Loucy (cell line): ENCODE measurements at regions not wholly inside any gene's neighbourhood (a gene's known extent, or its start where the extent isn't known, plus 50 kb on each side); places are given as distances from the start of the nearest gene placed in this dataset.

Experiments used
- EZH2phosphoT487 ChIP-seq: fragments of 200-600 bp; IDR thresholded peaks from 2 replicates; pipeline ENCODE4 v1.6.1; 2018; ENCODE audit warnings: antibody characterized with exemption, mild to moderate bottlenecking, moderate library complexity, borderline replicate concordance
- TF ChIP-seq, protein P1 (sequence below): fragments of 200-600 bp; sonication (generic); conservative IDR thresholded peaks from 2 replicates; pipeline ENCODE4 v1.5.1; 2014; ENCODE audit warnings: mild to moderate bottlenecking, antibody characterized with exemption, low read length

DNA sequence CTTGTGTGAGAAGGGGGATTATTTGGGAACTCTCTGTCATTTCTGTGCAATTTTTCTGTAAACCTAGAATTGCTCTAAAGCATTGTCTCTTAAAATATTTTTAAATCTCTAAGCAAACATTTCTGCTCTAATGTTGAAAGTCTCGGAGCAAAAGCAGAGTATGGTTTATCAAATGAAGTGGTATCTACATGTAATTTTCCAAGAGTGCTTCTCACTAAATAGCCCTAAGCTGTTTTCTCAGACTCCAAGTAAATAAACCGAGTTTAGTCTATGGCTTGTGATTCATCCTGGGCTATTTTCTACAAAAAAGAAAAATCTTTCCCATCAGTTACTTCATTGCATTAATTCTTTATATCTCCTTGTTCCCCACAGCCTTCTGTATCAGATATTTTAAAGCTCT, 90.8 kb downstream of the METTL4 start:
- TF ChIP-seq, protein P1, sequence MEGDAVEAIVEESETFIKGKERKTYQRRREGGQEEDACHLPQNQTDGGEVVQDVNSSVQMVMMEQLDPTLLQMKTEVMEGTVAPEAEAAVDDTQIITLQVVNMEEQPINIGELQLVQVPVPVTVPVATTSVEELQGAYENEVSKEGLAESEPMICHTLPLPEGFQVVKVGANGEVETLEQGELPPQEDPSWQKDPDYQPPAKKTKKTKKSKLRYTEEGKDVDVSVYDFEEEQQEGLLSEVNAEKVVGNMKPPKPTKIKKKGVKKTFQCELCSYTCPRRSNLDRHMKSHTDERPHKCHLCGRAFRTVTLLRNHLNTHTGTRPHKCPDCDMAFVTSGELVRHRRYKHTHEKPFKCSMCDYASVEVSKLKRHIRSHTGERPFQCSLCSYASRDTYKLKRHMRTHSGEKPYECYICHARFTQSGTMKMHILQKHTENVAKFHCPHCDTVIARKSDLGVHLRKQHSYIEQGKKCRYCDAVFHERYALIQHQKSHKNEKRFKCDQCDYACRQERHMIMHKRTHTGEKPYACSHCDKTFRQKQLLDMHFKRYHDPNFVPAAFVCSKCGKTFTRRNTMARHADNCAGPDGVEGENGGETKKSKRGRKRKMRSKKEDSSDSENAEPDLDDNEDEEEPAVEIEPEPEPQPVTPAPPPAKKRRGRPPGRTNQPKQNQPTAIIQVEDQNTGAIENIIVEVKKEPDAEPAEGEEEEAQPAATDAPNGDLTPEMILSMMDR = no peak
- no peak for TF ChIP-seq EZH2phosphoT487
